ENCODE measurements at regions not wholly inside any gene's neighbourhood (a gene's known extent, or its start where the extent isn't known, plus 50 kb on each side); places are given as distances from the start of the nearest gene placed in this dataset.

GRCh38 chr19:28137772-28138171 lies 1075.2 kb downstream of the UQCRFS1 start:
- no peak overlapping the region for H3K4me3 ChIP-seq (ENCODE audit: low read depth, low read length, poor library complexity, severe bottlenecking)
- no peaks in the 10 kb centered on the region for H3K36me3 ChIP-seq (ENCODE audit: insufficient read depth, low read length, poor library complexity, severe bottlenecking)
- DNase-seq (ENCODE audit: low spot score), result no peak
- intact Hi-C loops (cut with micrococcal nuclease; ENCODE audit: unreplicated experiment), result no loop called here
- no peaks in the 10 kb centered on the region for H3K27me3 ChIP-seq (replicated peaks; ENCODE audit: insufficient read depth, low read depth, low read length, poor library complexity)
- CTCF ChIA-PET, result no interaction called here
- H3K9me3 ChIP-seq (ENCODE audit: low read depth, low read length, poor library complexity, severe bottlenecking), result peaks cover 21% of the 10 kb centered on the region
- BruUV-seq (replicated peaks), result no TSS peak
- TF ChIP-seq EZH2 (IDR thresholded peaks at IDR 0.05; ENCODE audit: borderline replicate concordance, low read depth, low read length, poor library complexity, severe bottlenecking) (no peak), CTCF (conservative IDR thresholded peaks at IDR 0.05; ENCODE audit: low read depth, low read length) (no peak)
- no peak overlapping the region for H3K27ac ChIP-seq (ENCODE audit: low read depth, low read length, poor library complexity, severe bottlenecking)
- POLR2A ChIA-PET (ENCODE audit: low non-redundant PET), result no interaction called here
- H3K4me1 ChIP-seq (ENCODE audit: insufficient read depth, low read length, poor library complexity, severe bottlenecking), result no peaks in the 10 kb centered on the region

- H3K4me3 ChIP-seq (ENCODE audit: low read depth, low read length, poor library complexity, severe bottlenecking), result no peak overlapping the region
- H3K27ac ChIP-seq (ENCODE audit: low read depth, low read length, poor library complexity, severe bottlenecking), result no peak overlapping the region
- CTCF ChIA-PET, result no interaction called here
- DNase-seq (ENCODE audit: low spot score), result no peak
- H3K9me3 ChIP-seq (ENCODE audit: low read depth, low read length, poor library complexity, severe bottlenecking), result peaks cover 21% of the 10 kb centered on the region
- H3K27me3 ChIP-seq (replicated peaks; ENCODE audit: insufficient read depth, low read depth, low read length, poor library complexity), result no peaks in the 10 kb centered on the region
- H3K4me1 ChIP-seq (ENCODE audit: insufficient read depth, low read length, poor library complexity, severe bottlenecking), result no peaks in the 10 kb centered on the region
- intact Hi-C loops (cut with micrococcal nuclease; ENCODE audit: unreplicated experiment), result no loop called here
- BruUV-seq (replicated peaks), result no TSS peak
- H3K36me3 ChIP-seq (ENCODE audit: insufficient read depth, low read length, poor library complexity, severe bottlenecking), result no peaks in the 10 kb centered on the region
- TF ChIP-seq EZH2 (IDR thresholded peaks at IDR 0.05; ENCODE audit: borderline replicate concordance, low read depth, low read length, poor library complexity, severe bottlenecking) (no peak), CTCF (conservative IDR thresholded peaks at IDR 0.05; ENCODE audit: low read depth, low read length) (no peak)
- POLR2A ChIA-PET (ENCODE audit: low non-redundant PET), result no interaction called here
Measured at GRCh38 chr19:28136796-28137195, 1076.2 kb downstream of the UQCRFS1 start.

DNA sequence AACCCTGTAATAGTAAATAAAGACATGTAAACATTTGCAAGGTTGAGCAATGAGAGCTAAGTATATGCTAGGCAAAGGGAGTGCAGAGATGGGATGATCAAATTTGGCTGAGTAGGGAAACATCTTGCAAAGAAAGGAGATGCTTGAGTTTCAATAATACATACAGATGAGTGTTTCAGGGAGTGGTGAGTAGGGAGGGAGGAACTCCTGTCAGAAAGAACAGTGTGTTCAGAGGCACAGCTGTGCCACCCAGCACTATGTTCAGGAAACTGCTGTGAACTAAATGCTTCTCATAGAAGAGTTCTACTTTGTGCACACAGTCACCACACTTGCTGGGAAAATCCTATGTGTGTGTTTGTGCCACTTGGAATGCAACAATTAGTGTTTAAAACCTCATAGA lies 1077.1 kb downstream of the UQCRFS1 start:
- no peak for TF ChIP-seq CTCF (conservative IDR thresholded peaks at IDR 0.05; ENCODE audit: low read depth, low read length)
- TF ChIP-seq EZH2 (IDR thresholded peaks at IDR 0.05; ENCODE audit: borderline replicate concordance, low read depth, low read length, poor library complexity, severe bottlenecking), result no peak
- Histone ChIP-seq H3K9me3 (ENCODE audit: low read depth, low read length, poor library complexity, severe bottlenecking) (peaks cover 16% of the 10 kb centered on the region), H3K27me3 (replicated peaks; ENCODE audit: insufficient read depth, low read depth, low read length, poor library complexity) (no peaks in the 10 kb centered on the region), H3K4me1 (ENCODE audit: insufficient read depth, low read length, poor library complexity, severe bottlenecking) (no peaks in the 10 kb centered on the region), H3K36me3 (ENCODE audit: insufficient read depth, low read length, poor library complexity, severe bottlenecking) (no peaks in the 10 kb centered on the region), H3K27ac (ENCODE audit: low read depth, low read length, poor library complexity, severe bottlenecking) (no peak overlapping the region), H3K4me3 (ENCODE audit: low read depth, low read length, poor library complexity, severe bottlenecking) (no peak overlapping the region)
- no peak for DNase-seq (ENCODE audit: low spot score)
- no TSS peak for BruUV-seq (replicated peaks)
- intact Hi-C loops (cut with micrococcal nuclease; ENCODE audit: unreplicated experiment), result no loop called here
- ChIA-PET POLR2A (ENCODE audit: low non-redundant PET) (no interaction called here), CTCF (no interaction called here)
